Sigmoid colon (tissue), 4 donors: ENCODE measurements at regions not wholly inside any gene's neighbourhood (a gene's known extent, or its start where the extent isn't known, plus 50 kb on each side); places are given as distances from the start of the nearest gene placed in this dataset.

ENCODE experiments used
- POLR2A ChIP-seq, 2 donors: fragments of 450-650 bp; IDR thresholded peaks; one replicate each; pipeline ENCODE4 v1.6.1; 2016; ENCODE audit warnings: antibody characterized with exemption in 2 of 2, mild to moderate bottlenecking in 2 of 2, moderate library complexity in 2 of 2
- POLR2AphosphoS5 ChIP-seq, 4 donors: sonication (generic); formaldehyde crosslinking; IDR thresholded peaks; one replicate each; pipeline ENCODE4 v1.6.1; 2017; ENCODE audit warnings: antibody characterized with exemption in 4 of 4
- TF ChIP-seq, protein P1 (sequence below), 4 experiments: fragments of 450-650 bp in 3 of 4; fragments of 200-600 bp in 1 of 4; IDR thresholded peaks; one replicate each; pipeline ENCODE4 v1.5.1; 2016 to 2019; ENCODE audit warnings: antibody characterized with exemption in 4 of 4, mild to moderate bottlenecking in 3 of 4, moderate library complexity in 2 of 4

DNA sequence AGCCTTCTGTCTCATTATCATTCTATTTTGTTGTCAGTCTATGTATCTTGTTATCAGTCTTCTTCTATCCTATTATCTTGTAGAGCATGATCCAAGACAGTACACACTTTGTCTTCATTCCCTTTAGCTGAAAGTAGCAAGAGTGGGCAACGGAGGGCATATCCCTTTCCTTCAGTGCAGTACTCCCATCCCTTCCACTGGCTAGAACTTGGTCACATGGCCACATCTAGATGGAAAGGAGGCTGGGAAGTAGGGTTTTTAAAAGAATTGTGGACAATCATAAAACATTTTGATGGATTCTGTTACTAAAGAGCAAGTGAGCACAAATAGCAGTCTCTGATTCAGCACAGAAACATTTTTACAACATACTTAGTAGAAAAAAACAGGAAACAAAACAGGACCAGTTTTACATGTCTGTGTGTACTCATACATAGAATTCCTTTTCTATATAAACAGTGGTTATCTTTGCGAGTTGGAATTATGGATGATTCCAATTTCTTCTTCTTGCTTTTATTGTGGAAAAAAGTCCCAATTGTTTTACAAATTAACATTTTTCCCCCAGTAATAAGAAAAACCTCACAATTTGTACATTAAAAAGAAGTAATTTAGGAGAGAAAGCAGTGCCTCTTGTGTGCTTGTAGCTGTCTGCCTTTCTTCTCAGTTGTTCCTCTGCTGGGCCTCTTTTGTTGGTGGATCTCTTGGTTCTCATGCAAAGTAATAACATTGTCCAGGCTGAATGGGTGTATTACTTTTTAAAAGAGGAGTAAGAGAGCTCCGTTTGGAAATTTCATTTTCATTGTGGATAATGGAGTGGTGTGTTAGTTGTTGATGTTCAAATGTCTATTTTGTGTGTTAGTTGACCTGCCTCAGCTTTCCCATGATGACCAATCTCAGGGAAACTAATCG lies 410.9 kb upstream of the TRPC7 start:
- TF ChIP-seq, protein P1, sequence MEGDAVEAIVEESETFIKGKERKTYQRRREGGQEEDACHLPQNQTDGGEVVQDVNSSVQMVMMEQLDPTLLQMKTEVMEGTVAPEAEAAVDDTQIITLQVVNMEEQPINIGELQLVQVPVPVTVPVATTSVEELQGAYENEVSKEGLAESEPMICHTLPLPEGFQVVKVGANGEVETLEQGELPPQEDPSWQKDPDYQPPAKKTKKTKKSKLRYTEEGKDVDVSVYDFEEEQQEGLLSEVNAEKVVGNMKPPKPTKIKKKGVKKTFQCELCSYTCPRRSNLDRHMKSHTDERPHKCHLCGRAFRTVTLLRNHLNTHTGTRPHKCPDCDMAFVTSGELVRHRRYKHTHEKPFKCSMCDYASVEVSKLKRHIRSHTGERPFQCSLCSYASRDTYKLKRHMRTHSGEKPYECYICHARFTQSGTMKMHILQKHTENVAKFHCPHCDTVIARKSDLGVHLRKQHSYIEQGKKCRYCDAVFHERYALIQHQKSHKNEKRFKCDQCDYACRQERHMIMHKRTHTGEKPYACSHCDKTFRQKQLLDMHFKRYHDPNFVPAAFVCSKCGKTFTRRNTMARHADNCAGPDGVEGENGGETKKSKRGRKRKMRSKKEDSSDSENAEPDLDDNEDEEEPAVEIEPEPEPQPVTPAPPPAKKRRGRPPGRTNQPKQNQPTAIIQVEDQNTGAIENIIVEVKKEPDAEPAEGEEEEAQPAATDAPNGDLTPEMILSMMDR (IDR thresholded peaks at IDR 0.05) = no peak
- TF ChIP-seq POLR2A (IDR thresholded peaks at IDR 0.05) (no peak), POLR2AphosphoS5 (IDR thresholded peaks at IDR 0.05) (peak in 1 of 4 donors; percentile 41)
